Chondrocyte (in vitro differentiated cells): ENCODE measurements at regions not wholly inside any gene's neighbourhood (a gene's known extent, or its start where the extent isn't known, plus 50 kb on each side); places are given as distances from the start of the nearest gene placed in this dataset.

ENCODE experiments used
- DNase-seq: peaks from one replicate; pipeline ENCODE4 v3.0.0; 2021; ENCODE audit warnings: mixed read lengths, low spot score
- H3K27ac Mint-ChIP-seq: one replicate; pipeline ENCODE4 v1.8.0; 2021; ENCODE audit warnings: mild to moderate bottlenecking, moderate library complexity, mixed read lengths; ENCODE audit not compliant: unreplicated experiment
- H3K27me3 Mint-ChIP-seq: 2 replicates; pipeline ENCODE4 v1.8.0; 2021; ENCODE audit warnings: low read depth, mixed read lengths
- H3K36me3 Mint-ChIP-seq: 2 replicates; pipeline ENCODE4 v1.8.0; 2021; ENCODE audit warnings: low read depth, mixed read lengths
- H3K4me1 Mint-ChIP-seq: 2 replicates; pipeline ENCODE4 v1.8.0; 2021; ENCODE audit warnings: low read depth, mild to moderate bottlenecking, mixed read lengths
- H3K4me3 Mint-ChIP-seq: one replicate; pipeline ENCODE4 v1.8.0; 2021; ENCODE audit warnings: mild to moderate bottlenecking, moderate library complexity, mixed read lengths; ENCODE audit not compliant: unreplicated experiment
- H3K9me3 Mint-ChIP-seq: 2 replicates; pipeline ENCODE4 v1.8.0; 2021; ENCODE audit warnings: low read depth, mixed read lengths
- TF ChIP-seq, protein P1 (sequence below): fragments of 200-600 bp; sonication (generic); IDR thresholded peaks from 2 replicates; pipeline ENCODE4 v1.5.0; 2021; ENCODE audit warnings: antibody characterized with exemption, mild to moderate bottlenecking, moderate library complexity

DNA sequence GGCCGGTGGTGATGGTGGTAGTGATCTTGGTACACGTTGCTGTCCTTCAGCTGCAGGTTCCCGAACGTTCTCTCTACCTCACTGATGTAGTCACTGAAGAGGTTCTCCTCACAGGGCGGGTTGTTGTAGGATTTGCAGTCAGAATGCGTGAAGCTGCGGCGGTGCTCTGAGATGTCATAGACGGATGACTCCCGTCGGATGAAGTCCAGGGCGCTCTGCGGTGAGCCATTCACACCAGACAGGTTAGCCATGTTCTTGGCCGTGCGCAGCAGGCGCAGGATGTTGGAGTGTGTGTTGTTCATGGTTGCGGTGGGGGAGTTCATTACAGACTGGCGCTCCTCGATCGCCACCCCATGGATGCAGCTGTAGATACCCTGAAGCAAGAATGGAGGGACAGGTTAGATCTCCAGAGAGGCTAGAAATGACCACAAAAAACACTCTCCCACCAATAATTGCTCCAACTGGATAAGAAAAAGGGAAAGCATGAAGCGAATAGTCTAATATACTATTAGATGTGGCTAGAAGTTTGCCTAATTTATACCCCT lies 367.8 kb downstream of the EMP1 start:
- Mint-ChIP-seq H3K4me3 (no peak overlapping the region), H3K27ac (no peak overlapping the region), H3K9me3 (peaks cover 10% of the 10 kb centered on the region), H3K27me3 (no peaks in the 10 kb centered on the region), H3K4me1 (peaks cover 4% of the 10 kb centered on the region), H3K36me3 (no peaks in the 10 kb centered on the region)
- TF ChIP-seq, protein P1, sequence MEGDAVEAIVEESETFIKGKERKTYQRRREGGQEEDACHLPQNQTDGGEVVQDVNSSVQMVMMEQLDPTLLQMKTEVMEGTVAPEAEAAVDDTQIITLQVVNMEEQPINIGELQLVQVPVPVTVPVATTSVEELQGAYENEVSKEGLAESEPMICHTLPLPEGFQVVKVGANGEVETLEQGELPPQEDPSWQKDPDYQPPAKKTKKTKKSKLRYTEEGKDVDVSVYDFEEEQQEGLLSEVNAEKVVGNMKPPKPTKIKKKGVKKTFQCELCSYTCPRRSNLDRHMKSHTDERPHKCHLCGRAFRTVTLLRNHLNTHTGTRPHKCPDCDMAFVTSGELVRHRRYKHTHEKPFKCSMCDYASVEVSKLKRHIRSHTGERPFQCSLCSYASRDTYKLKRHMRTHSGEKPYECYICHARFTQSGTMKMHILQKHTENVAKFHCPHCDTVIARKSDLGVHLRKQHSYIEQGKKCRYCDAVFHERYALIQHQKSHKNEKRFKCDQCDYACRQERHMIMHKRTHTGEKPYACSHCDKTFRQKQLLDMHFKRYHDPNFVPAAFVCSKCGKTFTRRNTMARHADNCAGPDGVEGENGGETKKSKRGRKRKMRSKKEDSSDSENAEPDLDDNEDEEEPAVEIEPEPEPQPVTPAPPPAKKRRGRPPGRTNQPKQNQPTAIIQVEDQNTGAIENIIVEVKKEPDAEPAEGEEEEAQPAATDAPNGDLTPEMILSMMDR, result no peak
- DNase-seq, result no peak

DNA sequence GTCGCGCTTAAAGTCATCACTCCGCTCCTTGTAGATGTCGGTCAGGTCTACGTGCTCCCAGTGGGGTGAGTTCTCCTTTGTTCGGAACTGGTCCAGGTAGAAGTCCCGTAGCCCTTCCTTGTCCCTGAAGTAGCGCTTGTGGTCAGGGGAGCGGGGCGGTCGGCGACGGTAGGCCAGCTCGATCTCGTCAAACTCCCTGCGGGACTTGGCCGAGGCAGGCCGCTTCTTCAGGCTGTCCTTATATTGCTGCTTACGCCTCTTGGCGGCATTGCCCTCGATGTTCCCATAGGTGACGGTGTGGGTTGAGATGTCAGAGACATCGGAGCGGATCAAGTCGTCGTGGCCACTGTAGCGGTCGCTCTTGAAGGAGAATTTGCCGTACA lies 367.2 kb downstream of the EMP1 start:
- Mint-ChIP-seq H3K36me3 (no peaks in the 10 kb centered on the region), H3K4me3 (no peak overlapping the region), H3K4me1 (peaks cover 4% of the 10 kb centered on the region)

DNA sequence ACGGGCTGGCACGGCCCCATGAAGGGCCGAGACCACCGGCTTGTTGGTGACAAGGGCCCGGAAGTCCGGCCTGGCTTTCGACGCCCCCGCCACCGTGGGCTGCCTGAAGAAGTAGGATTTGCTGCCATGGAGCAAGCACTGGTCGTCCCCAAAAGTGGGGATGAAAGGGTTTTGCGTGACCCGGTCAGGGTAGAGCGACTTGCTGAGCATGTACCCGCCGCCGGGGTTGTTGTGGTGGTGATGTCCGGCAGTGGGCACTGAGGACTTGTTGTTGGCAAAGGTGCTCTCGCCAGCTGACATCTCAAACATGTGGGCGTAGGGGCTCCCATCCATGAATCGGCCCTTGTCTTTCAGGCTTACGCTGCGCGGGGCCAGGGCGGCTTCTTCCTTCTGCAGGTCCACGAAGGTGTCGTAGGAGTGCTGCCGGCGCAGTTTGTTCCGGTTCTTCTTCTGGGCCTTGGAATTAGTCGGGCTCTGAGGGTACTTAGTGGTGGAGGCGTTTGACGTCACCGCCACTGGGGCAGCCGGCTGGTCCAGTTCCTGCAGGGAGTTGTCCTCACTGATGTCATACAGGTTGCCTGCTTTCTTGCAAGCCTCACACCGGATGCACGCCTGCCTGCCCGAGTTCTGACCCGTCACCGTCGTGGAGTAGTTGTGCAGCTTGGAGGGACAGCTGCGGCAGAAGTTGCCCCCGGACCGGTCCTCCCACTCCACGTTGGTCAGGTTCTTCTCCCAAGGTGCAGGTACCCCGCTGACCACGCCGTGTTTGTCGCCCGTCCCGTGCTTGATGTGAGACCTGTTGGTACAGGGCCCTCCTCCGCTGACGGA lies 366.6 kb downstream of the EMP1 start:
- TF ChIP-seq, protein P1, result no peak
- H3K36me3 Mint-ChIP-seq, result no peaks in the 10 kb centered on the region
- peak; percentile 93 for DNase-seq
- peaks cover 2% of the 10 kb centered on the region for H3K27me3 Mint-ChIP-seq
- no peak overlapping the region for H3K4me3 Mint-ChIP-seq
- no peak overlapping the region for H3K27ac Mint-ChIP-seq
- peaks cover 10% of the 10 kb centered on the region for H3K9me3 Mint-ChIP-seq
- peaks cover 4% of the 10 kb centered on the region for H3K4me1 Mint-ChIP-seq

More for the DNA sequence above, 367.2 kb downstream of the EMP1 start:
- TF ChIP-seq, protein P1, result no peak
- DNase-seq, result no peak
- H3K27me3 Mint-ChIP-seq, result peaks cover under 1% of the 10 kb centered on the region
- H3K27ac Mint-ChIP-seq, result no peak overlapping the region
- H3K9me3 Mint-ChIP-seq, result peaks cover 10% of the 10 kb centered on the region

DNA sequence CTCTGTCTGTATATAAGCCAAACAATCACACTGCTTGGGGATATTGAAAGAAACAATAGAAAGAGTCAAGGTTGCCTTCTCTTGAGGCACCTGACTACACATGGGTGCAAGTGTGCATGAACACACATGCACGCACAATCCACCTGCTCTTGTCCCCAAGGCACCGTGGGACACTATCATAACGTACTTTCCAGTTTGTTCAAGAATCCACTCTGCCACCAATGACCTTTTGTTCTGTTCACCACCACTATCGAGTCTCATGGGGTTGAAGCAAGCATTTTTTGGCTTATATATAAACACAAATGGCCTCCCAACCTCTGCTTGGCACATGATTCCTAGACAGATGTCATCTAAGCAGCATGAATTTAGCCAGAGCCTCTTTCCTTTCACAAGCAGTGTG lies 365.4 kb downstream of the EMP1 start:
- Mint-ChIP-seq H3K36me3 (no peaks in the 10 kb centered on the region), H3K27ac (no peak overlapping the region), H3K4me3 (no peak overlapping the region), H3K27me3 (peaks cover 2% of the 10 kb centered on the region), H3K9me3 (peaks cover 10% of the 10 kb centered on the region), H3K4me1 (peaks cover 4% of the 10 kb centered on the region)
- TF ChIP-seq, protein P1, result no peak
- no peak for DNase-seq

DNA sequence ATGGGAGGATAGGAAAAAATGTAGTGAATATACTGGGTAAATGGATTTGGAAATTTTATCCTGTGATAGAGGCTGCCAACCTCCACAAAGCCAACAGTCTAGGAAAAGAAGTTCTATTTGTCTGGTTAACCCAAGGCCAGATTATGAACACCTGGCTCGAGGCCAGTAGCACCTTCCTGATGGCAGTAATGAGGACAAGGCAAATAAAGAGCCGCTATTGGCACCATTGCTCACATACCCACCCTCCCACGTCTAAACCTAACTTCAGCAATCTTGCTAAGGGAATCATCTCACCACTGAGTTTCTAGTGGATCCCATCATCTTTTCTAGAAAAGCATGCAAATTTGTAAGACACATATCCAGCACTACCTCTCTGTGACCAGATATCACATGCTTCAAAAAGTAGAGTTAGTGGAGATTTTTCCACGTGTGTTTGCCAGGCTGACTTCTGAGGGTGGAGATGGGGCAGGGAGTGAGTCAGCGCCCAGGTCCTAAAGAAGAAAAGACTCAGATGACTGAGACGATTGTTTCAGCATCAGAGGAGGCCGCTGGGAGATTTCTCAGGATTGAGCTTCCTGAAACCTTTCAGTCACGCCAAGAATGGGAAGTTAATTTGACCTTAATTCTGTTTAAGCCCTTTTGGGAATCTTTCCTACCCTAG lies 362.9 kb downstream of the EMP1 start:
- DNase-seq, result no peak
- Mint-ChIP-seq H3K4me3 (no peak overlapping the region), H3K27ac (no peak overlapping the region), H3K27me3 (peaks cover 2% of the 10 kb centered on the region), H3K36me3 (no peaks in the 10 kb centered on the region), H3K4me1 (no peaks in the 10 kb centered on the region), H3K9me3 (peaks cover 10% of the 10 kb centered on the region)
- TF ChIP-seq, protein P1, result no peak
